GM10266 (cell line): ENCODE measurements at regions not wholly inside any gene's neighbourhood (a gene's known extent, or its start where the extent isn't known, plus 50 kb on each side); places are given as distances from the start of the nearest gene placed in this dataset.

ENCODE experiments used
- DNase-seq: peaks from one replicate; pipeline ENCODE4 v3.0.0; 2012; ENCODE audit errors: extremely low spot score
- CTCF ChIP-seq: IDR thresholded peaks from 2 replicates; pipeline ENCODE4 v1.5.1; 2012; ENCODE audit warnings: mild to moderate bottlenecking, low read depth; ENCODE audit not compliant: control insufficient read depth, insufficient read depth; ENCODE audit errors: missing control alignments

DNA sequence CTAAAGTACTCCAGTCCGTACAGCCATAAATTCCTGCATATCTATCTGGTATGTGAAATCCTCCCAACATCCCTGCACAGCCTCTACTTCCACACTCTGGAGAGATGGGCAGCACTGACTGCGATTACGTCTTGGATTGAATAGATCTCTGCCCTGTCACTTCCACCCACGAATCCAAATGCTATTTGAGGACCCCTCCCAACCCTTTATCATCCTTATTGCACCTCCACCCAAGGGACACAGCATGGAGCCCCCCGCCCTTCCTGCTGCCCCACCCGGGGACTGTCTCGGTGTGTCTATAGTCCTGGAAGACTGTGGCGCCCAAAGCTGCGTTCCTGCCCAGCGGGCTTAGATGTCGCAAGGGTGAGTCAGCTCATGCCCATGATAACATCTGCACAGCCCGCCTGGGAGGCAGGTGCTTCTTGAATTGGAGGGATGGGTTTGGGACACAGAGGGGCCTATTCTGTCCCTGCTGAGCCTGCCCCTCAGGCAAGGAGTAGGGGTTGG lies 105.7 kb upstream of the HAND1 start:
- DNase-seq, result no peak
- no peak for TF ChIP-seq CTCF

DNA sequence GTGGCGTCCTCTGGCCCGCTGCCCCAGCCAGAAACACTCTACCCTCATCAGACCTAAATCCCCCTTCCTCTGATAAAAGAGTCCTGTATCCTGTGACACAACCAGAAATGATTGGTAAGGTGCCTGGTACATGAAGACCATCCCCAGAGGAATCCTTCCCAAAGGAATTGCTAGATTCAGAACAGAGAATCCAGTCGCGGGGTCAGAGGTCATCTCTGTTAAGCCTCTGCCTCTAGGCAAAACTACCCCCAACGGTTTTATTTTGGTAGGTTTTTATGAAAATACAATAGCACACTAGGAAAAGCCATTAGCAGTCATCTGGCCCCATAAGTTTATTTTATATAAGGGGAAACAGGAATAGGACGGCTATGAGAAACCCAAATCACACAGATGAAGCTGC lies 102.4 kb upstream of the HAND1 start:
- no peak for DNase-seq
- no peak for TF ChIP-seq CTCF

GRCh38 chr5:154577416-154577815 lies 99.4 kb upstream of the HAND1 start:
- DNase-seq, result no peak
- TF ChIP-seq CTCF, result no peak

DNA sequence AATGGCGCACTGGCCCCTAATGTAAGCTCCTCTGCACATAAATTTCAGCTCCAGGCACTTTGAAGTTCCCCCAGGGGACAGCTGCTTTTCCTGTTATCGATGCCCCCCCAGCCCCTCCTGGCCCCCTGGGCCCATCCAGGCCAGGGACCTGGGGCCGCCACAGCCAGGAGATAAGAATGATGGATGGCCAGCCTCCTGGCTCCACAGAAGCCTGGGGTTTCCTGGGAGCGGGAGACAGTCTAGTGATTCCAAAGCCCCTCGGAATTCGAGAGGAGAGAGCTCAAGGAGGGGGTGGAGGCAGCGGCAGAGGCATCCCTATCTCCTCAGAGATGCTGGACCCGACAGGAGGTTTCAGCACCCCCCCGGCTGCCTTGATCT lies 98.4 kb upstream of the HAND1 start:
- TF ChIP-seq CTCF, result no peak
- DNase-seq, result no peak

GRCh38 chr5:154575546-154576428 lies 97.8 kb upstream of the HAND1 start:
- TF ChIP-seq CTCF, result peak; percentile 51
- peak; percentile 59 for DNase-seq

DNA sequence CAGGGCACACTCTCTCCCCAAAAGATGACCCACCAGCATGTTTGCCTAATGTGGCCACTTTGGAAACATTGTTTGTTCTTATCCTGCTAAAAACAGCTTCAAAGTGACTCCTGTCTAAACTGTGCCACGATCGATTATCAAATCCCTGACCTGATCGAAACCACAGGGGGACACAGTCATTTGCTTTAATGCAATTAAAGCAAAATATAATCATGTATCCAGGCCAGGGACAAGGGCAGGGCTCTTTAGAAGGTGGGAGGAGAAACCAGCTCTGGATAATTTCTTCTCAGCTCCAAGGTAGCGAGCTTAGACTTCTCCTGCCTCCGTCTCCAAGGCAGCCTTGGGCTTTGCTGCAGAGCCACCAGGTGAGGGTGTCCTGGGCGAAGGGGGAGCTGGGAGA lies 95.0 kb upstream of the HAND1 start:
- TF ChIP-seq CTCF, result no peak
- DNase-seq, result no peak

- DNase-seq, result no peak
- TF ChIP-seq CTCF, result no peak
These were observed 93.5 kb upstream of the HAND1 start for GRCh38 chr5:154571325-154572035.
